ENCODE measurements at regions not wholly inside any gene's neighbourhood (a gene's known extent, or its start where the extent isn't known, plus 50 kb on each side); places are given as distances from the start of the nearest gene placed in this dataset.
"Not testable (repeated sequence)": the region's sequence is repeated elsewhere in the genome, so short reads cannot be mapped to it uniquely, and the experiment has no call there.

GRCh38 chr17:49898366-49899190, 50.7 kb upstream of the TAC4 start:
- in situ Hi-C loops (cut with HindIII; ENCODE audit: low pct_unique_long_range_greater_than_20kb, low sequenced_read_pairs), result no loop called here

GRCh38 chr17:49899191-49899485, 51.3 kb upstream of the TAC4 start:
- in situ Hi-C loops (cut with HindIII; ENCODE audit: low pct_unique_long_range_greater_than_20kb, low sequenced_read_pairs), result no loop called here
- DNase-seq (ENCODE audit: low read depth, low spot score), result peak; percentile 32

More at GRCh38 chr17:49898366-49899190, 50.7 kb upstream of the TAC4 start:
- no peak for DNase-seq (ENCODE audit: low read depth, low spot score)

- DNase-seq (ENCODE audit: low read depth, low spot score), result no peak
- in situ Hi-C loops (cut with HindIII; ENCODE audit: low pct_unique_long_range_greater_than_20kb, low sequenced_read_pairs), result no loop called here
Measured at GRCh38 chr17:49899588-49899987, 51.7 kb upstream of the TAC4 start.

DNA sequence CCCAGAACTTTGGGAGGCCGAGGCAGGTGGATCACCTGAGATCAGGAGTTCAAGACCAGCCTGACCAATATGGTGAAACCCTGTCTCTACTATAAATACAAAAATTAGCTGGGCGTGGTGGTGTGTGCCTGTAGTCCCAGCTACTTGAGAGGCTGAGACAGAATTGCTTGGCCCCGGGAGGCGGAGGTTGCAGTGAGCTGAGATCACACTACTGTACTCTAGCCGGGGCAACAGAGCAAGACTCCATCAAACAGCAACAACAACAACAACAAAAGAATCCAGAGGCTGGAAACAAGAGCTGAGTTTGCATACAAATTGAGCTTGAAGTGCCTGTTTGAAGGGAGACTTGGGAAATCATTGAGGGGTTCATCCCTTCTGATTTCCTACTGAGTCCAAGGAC, 52.9 kb upstream of the TAC4 start:
- DNase-seq (ENCODE audit: low read depth, low spot score); in situ Hi-C loops (cut with HindIII; ENCODE audit: low pct_unique_long_range_greater_than_20kb, low sequenced_read_pairs): not testable (repeated sequence)

DNA sequence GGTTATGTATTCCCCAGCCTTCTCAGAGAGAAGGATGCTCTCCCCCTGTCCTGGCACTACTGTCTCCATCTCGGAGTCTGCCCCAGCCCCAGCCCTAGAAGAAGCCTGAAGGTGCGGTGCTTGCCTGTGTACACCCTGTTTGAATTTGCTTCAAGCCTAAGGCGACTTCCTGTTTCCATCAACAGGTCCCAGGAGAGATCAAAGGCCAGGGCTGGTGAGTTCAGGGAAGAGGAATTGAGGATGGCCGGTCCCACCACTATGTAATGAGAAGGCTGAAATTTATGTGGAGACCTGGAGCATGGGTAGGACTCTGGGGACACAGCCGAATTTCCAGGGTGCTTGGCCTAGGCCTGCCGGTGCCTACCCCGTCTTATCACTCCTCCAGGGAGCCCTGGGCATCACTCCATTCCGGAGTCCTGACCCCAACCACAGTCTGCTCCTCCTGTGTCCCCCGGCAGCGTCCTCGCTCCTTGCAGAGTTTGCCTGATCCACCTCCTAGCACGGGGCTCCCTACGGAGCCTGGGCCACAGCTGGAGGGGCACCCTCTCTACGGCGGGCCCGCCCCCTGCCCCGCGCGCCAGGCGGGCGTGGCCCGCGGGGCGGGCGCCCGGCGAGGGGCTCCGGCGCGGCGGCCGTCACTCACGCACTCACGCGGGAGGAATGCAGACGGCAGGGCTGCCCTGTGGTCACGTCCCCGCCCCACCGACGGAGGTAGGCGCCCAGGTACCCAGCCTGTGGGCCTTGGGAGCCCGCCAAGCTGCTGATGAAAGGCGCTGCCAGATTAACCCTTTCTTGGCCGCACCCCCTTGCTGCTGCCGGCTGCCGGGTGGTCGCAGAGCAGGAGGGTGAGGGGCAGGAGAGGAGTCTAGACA, 53.8 kb upstream of the TAC4 start:
- DNase-seq (ENCODE audit: low read depth, low spot score), result no peak
- in situ Hi-C loops (cut with HindIII; ENCODE audit: low pct_unique_long_range_greater_than_20kb, low sequenced_read_pairs), result no loop called here

DNA sequence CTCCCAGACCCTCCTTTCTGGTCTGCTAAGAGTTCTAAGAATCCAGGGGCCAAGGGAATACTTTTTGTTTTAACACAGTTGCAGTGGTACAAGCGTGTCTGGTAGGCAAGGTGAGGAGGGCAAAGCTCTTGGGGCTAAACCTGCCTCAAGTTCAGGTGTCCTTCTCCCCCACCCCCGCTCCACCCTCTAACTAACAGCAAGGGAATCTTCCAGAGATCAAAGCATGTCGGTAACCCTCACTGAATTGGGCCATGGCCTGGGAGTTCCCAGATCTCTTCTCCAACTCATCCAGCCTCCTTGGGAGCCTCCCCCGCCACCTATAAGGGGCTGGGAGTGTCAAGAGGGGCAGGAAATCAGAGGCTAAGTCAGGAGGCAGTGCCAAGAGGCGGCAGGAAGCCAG, 55.7 kb upstream of the TAC4 start:
- in situ Hi-C loops (cut with HindIII; ENCODE audit: low pct_unique_long_range_greater_than_20kb, low sequenced_read_pairs), result no loop called here

DNA sequence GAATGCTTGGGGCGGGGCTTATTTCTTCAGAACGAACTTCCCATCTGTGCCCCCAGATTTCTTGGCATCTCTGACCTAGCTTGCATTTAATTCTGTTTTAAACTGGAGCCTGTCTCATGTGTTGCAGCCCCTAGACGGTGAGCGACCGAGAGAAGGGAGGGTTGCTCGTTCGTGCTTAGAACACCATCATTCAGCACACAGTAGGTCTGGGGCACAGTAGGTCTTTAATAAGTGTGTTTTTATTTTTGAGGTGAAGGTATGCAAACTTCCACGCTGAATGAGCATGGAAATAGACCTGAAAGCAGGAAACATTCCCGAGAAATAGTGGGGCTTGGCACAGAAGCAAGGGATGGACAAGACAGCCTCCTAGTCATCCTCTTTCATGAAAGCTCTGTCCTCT, 57.0 kb upstream of the TAC4 start:
- in situ Hi-C loops (cut with HindIII; ENCODE audit: low pct_unique_long_range_greater_than_20kb, low sequenced_read_pairs), result no loop called here
- DNase-seq (ENCODE audit: low read depth, low spot score), result no peak

More for the DNA sequence above, 55.7 kb upstream of the TAC4 start:
- DNase-seq (ENCODE audit: low read depth, low spot score), result no peak

GRCh38 chr17:49906531-49907136, 58.8 kb upstream of the TAC4 start:
- in situ Hi-C loops (cut with HindIII; ENCODE audit: low pct_unique_long_range_greater_than_20kb, low sequenced_read_pairs), result no loop called here
- no peak for DNase-seq (ENCODE audit: low read depth, low spot score)

DNA sequence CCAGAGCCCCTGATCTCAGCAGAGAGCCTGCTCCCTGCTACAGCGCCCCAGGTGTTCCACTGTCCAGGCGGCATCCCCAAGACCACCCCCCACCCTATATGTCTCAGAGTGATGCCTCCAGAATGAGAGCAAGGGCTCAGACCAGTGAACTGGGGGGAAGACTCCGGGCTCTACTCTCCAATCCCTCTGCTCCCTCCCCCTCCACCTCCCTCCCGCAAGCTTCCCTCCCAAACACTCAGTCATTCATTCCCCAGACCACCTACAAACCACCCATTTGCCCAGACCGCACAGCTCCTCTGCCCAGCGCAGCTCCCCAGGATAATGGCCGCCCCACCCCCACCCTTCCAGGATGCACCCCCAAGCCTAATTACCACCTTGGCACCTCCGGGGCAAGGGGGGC, 59.4 kb upstream of the TAC4 start:
- no peak for DNase-seq (ENCODE audit: low read depth, low spot score)
- in situ Hi-C loops (cut with HindIII; ENCODE audit: low pct_unique_long_range_greater_than_20kb, low sequenced_read_pairs), result no loop called here

DNA sequence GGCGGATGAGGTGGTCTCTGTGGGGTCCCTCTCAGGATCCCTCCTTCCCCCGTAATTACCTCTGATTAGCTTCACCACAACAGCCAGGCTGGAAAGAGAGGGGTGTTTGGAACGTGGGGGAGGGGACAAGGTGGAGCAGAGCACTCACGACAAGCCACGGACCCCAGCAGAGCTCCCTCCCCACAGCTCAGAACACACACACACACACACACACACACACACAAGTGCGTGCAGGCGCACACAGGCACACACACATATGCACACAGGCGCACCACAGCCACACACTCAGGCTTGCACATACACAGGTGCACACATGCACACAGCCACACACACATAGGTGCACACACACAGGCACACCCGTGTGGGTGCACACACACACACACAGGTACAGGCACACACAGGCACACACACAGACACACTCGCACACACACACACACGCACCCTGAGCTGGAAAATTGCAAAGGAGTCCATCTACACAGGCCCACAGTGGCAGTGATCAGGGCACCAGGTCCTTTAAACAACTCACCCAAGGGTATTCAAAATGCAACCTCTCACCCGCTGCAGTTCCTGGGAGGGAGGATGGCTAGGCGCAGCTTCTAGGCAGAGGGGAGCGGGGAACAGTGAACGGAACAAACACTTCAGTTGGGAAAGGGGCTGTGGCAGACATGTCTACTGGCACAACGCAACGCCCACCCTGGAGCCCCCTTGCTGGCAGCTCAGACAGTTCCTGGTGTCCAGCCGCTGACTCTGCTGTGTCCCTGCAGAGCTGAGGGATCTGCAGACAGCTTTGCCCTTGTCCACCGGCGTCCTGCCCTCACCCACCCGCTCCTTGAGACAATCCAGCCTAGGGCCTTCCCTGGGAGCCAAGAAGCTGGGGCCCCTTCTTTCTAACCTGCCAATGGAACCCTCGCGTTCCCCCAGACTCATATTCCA, 59.9 kb upstream of the DLX4 start:
- in situ Hi-C loops (cut with HindIII; ENCODE audit: low pct_unique_long_range_greater_than_20kb, low sequenced_read_pairs), result no loop called here
- DNase-seq (ENCODE audit: low read depth, low spot score), result no peak

DNA sequence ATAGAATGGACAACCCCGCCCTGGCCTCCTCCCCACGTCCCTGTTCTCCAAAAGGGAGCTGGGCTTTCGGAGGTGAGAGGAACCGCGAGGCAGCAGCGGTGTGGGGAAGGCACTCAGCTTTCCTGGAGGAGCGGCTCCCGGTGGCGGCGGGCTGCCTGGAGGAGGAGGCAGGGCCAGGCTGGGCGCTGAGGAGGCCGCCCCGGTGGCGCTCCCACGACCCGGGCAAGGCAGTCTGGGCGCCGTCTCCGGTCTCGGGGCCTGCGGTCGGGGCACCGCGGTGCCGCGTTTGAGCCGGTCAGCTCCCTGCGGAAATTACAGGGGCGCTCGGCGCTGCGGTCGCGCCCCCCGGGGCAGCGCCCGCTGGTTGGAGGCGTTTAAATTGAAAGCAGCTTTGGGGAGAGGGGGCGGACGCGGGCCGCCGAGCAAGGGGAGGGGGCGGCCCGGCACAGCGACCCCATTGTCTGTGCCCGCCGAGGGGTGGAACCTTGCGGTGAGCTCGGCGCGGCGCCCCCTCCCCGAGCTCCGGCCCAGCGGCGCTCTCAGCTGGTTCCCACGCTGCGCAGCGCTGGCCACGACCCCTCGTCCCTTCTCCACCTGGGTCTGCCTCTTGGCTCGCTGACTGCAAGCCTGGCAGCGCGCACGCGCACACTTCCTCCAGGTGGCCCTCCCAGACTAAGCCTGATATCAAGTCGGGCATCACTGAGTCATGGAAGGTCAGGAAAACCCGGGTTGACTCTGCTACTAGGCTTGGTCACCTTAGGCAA, 58.7 kb upstream of the DLX4 start:
- DNase-seq (ENCODE audit: low read depth, low spot score), result no peak
- in situ Hi-C loops (cut with HindIII; ENCODE audit: low pct_unique_long_range_greater_than_20kb, low sequenced_read_pairs), result no loop called here

DNA sequence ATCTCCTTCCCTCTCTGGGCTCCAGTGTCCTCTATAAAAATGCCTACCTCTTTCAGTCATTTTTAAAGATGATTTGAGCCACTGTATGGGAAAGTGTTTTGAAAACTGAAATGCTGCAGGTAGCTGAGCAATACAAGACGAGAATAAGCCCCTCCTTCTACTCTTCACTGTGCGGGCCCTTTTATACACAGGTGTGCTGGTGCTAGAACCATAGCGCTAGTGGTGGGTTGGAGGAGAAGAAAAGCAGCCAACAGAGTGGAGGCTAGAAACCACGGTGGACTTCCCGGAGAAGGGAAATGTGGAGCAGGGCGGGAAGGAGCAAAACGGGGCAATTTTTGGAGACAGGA, 58.2 kb upstream of the DLX4 start:
- in situ Hi-C loops (cut with HindIII; ENCODE audit: low pct_unique_long_range_greater_than_20kb, low sequenced_read_pairs), result no loop called here
- DNase-seq (ENCODE audit: low read depth, low spot score), result no peak

DNA sequence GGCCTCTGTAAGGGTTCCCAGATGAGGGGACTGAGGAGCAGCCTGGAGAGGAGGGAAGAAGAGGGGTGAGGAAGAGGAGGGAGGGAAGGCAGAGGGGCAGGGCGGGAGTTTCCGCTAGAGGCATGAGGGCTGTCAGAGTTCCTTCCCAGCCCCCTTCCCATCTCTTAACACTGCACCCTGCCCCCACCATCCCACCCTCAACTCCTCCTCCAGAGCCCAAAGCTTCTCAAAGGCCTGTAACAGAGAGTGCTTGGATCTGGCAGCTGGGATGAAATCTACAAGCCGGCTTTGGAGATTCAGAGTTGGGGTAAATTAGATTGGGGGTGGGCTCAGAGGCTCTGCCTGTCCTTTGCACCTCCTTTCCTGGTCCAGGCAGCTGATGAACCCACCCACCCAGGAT, 57.3 kb upstream of the DLX4 start:
- no peak for DNase-seq (ENCODE audit: low read depth, low spot score)
- in situ Hi-C loops (cut with HindIII; ENCODE audit: low pct_unique_long_range_greater_than_20kb, low sequenced_read_pairs), result no loop called here

- no peak for DNase-seq (ENCODE audit: low read depth, low spot score)
- in situ Hi-C loops (cut with HindIII; ENCODE audit: low pct_unique_long_range_greater_than_20kb, low sequenced_read_pairs), result no loop called here
Measured at GRCh38 chr17:49913226-49914095, 55.5 kb upstream of the DLX4 start.

DNA sequence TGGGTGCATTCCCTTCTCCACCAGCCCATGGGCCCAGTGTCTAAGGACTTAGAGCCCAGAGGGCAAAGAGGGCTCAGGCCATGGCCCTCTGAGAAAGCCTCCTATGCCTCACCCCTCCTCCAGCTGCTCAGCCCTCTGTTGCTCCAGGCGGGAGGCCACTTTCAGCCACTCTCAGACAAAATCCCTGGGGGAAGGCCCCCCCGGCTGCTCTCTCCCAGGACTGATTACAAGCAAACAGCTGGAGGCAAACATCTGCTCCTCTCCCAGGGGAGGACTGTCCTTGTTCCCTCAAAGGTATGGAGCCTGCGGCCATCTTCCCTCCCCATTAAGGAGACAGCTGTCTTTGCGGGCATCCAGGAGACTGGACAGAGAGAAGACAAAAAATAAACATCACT, 54.9 kb upstream of the DLX4 start:
- DNase-seq (ENCODE audit: low read depth, low spot score), result no peak
- in situ Hi-C loops (cut with HindIII; ENCODE audit: low pct_unique_long_range_greater_than_20kb, low sequenced_read_pairs), result no loop called here

- no peak for DNase-seq (ENCODE audit: low read depth, low spot score)
- in situ Hi-C loops (cut with HindIII; ENCODE audit: low pct_unique_long_range_greater_than_20kb, low sequenced_read_pairs), result no loop called here
Measured at GRCh38 chr17:49914664-49915063, 54.3 kb upstream of the DLX4 start.

Data from SK-MEL-5 (cell line).